GM12878 (cell line): ENCODE measurements at regions not wholly inside any gene's neighbourhood (a gene's known extent, or its start where the extent isn't known, plus 50 kb on each side); places are given as distances from the start of the nearest gene placed in this dataset.

Source experiments
- ATAC-seq: fragments of 200-7000 bp; cut with Tn5 transposase; 3 replicates; pipeline ENCODE4 v1.9.1; 2020; ENCODE audit warnings: mild to moderate bottlenecking, moderate library complexity
- BruUV-seq: library from RNA; stranded (reverse); fragments of 400-500 nt; replicated peaks from 2 replicates; lab custom pipeline; 2021; lab: Mats Ljungman, UMichigan
- CTCF ChIA-PET: fragments of 300-600 bp; sonication (Branson Sonifier 250); formaldehyde crosslinking; extraction: SDS; loops from one replicate; lab custom pipeline; 2021; ENCODE audit warnings: inconsistent platforms; lab: Yijun Ruan, JAX
- POLR2A ChIA-PET: fragments of 350-600 bp; formaldehyde crosslinking; extraction: SDS; loops from one replicate; lab custom pipeline; 2021; ENCODE audit warnings: inconsistent platforms; lab: Charles Lee
- RAD21 ChIA-PET: fragments of 300-600 bp; sonication (Branson Sonifier 250); formaldehyde crosslinking; loops from one replicate; lab custom pipeline; 2023; ENCODE audit warnings: antibody characterized with exemption; ENCODE audit not compliant: unreplicated experiment; lab: Charles Lee
- SMC1A ChIA-PET: fragments of 300-600 bp; sonication (Branson Sonifier 250); formaldehyde crosslinking; loops from one replicate; lab custom pipeline; 2023; ENCODE audit not compliant: unreplicated experiment, uncharacterized antibody; lab: Charles Lee
- DNase-seq: peaks from one replicate; pipeline ENCODE4 v3.0.0-alpha.2; 2011; ENCODE audit warnings: low read depth, low spot score
- FAIRE-seq: peaks from 3 replicates; lab custom pipeline; 2011; peaks lifted over from hg19 to GRCh38; lab: Jason Lieb, UNC
- H2AFZ ChIP-seq: 2 replicates; pipeline ENCODE4 v1.6.0; 2011; ENCODE audit warnings: low read depth, low read length, control low read depth; ENCODE audit not compliant: control insufficient read depth
- H3K27ac ChIP-seq: 2 replicates; pipeline ENCODE4 v1.5.1; 2011; ENCODE audit warnings: control low read depth; ENCODE audit not compliant: control insufficient read depth, insufficient read depth
- H3K27me3 ChIP-seq, 2 experiments: replicated peaks in 1 of 2; 2 replicates each; pipeline versions ENCODE4 v1.6.0 to v1.6.1; 2011; ENCODE audit warnings: low read length in 1 of 2; ENCODE audit not compliant: control insufficient read depth in 2 of 2, insufficient read depth in 2 of 2
- H3K36me3 ChIP-seq, 2 experiments: 2 replicates each; pipeline ENCODE4 v1.5.1; 2011; ENCODE audit warnings: low read length in 1 of 2; ENCODE audit not compliant: control insufficient read depth in 2 of 2, insufficient read depth in 2 of 2
- H3K4me1 ChIP-seq: 2 replicates; pipeline ENCODE4 v1.6.1; 2011; ENCODE audit warnings: mild to moderate bottlenecking, low read length, moderate library complexity, mixed read lengths; ENCODE audit not compliant: control insufficient read depth, insufficient read depth
- H3K4me2 ChIP-seq: 2 replicates; pipeline ENCODE4 v1.6.0; 2011; ENCODE audit warnings: control low read depth; ENCODE audit not compliant: control insufficient read depth, insufficient read depth
- H3K4me3 ChIP-seq: fragments of 200-600 bp; sonication (generic); 2 replicates; pipeline ENCODE4 v1.5.1; 2016
- H3K79me2 ChIP-seq: 2 replicates; pipeline ENCODE4 v1.6.0; 2011; ENCODE audit warnings: low read length; ENCODE audit not compliant: control insufficient read depth, insufficient read depth
- H3K9ac ChIP-seq: 2 replicates; pipeline ENCODE4 v1.8.0; 2011; ENCODE audit warnings: low read length, control low read depth, mixed read lengths; ENCODE audit not compliant: control insufficient read depth, insufficient read depth
- H3K9me3 ChIP-seq: replicated peaks from 3 replicates; pipeline ENCODE4 v1.5.1; 2011; ENCODE audit warnings: mild to moderate bottlenecking, low read length; ENCODE audit not compliant: control insufficient read depth, insufficient read depth
- H4K20me1 ChIP-seq: 2 replicates; pipeline ENCODE4 v1.6.0; 2011; ENCODE audit not compliant: control insufficient read depth, insufficient read depth
- HSF1 ChIP-seq: fragments of 150-350 bp; IDR thresholded peaks from 2 replicates; pipeline ENCODE4 v1.6.1; 2014; ENCODE audit warnings: mild to moderate bottlenecking, low read depth, low read length
- IRF5 ChIP-seq: fragments of 450-650 bp; IDR thresholded peaks from 2 replicates; pipeline ENCODE4 v1.6.1; 2017; ENCODE audit warnings: borderline replicate concordance
- NR2C2 ChIP-seq: IDR thresholded peaks from 2 replicates; pipeline ENCODE4 v1.6.1; 2011; ENCODE audit warnings: borderline replicate concordance, low read depth; ENCODE audit not compliant: control insufficient read depth, insufficient read length
- PAX8 ChIP-seq: fragments of 450-650 bp; IDR thresholded peaks from 2 replicates; pipeline ENCODE4 v1.6.1; 2017; ENCODE audit warnings: mild to moderate bottlenecking, moderate library complexity
- SMAD5 ChIP-seq: IDR thresholded peaks from 2 replicates; pipeline ENCODE4 v1.6.1; 2016; ENCODE audit warnings: antibody characterized with exemption, low read depth
- STAT3 ChIP-seq: IDR thresholded peaks from 2 replicates; pipeline ENCODE4 v1.6.1; 2011; ENCODE audit warnings: low read depth, low read length, improper control_type of control experiment
- WGBS: methylation state at CpG from one replicate; pipeline ENCODE4 v1.1.6; 2016; ENCODE audit warnings: low lambda C conversion rate; ENCODE audit not compliant: insufficient replicate concordance, insufficient coverage; ENCODE audit errors: missing lambda C conversion rate; 5-methylcytosine and 5-hydroxymethylcytosine counted together
- in situ Hi-C: fragments of 300-500 bp; cut with MboI; formaldehyde crosslinking; loops from 9 replicates; pipeline ENCODE4 v1.14.3; 2018; ENCODE audit warnings: mixed read lengths
- intact Hi-C: fragments of 100-400 bp; cut with micrococcal nuclease; formaldehyde crosslinking; loops from one replicate; pipeline ENCODE4 v1.14.2; 2022; ENCODE audit not compliant: unreplicated experiment

- ATAC-seq: no peak
- H3K27ac ChIP-seq: no peak overlapping the region
- RAD21 ChIA-PET: no interaction called here
- SMC1A ChIA-PET: no interaction called here
- H3K4me1 ChIP-seq: no peaks in the 10 kb centered on the region
- intact Hi-C loops: no loop called here
- no peak overlapping the region for H2AFZ ChIP-seq
- no peak overlapping the region for H3K9ac ChIP-seq
- BruUV-seq: no TSS peak
- CTCF ChIA-PET: no interaction called here
- H3K79me2 ChIP-seq: no peaks in the 10 kb centered on the region
- 82% methylated on average over 1 of the region's 1 CpG for WGBS
- no peaks in the 10 kb centered on the region for H4K20me1 ChIP-seq
- no peak overlapping the region for H3K4me3 ChIP-seq
- TF ChIP-seq STAT3: no peak
- TF ChIP-seq NR2C2: no peak
- no peak for TF ChIP-seq SMAD5
- TF ChIP-seq PAX8: no peak
- no peak for TF ChIP-seq HSF1
- no peak for TF ChIP-seq IRF5
- in situ Hi-C loops: no loop called here
- FAIRE-seq: no peak
- no peak for DNase-seq
- POLR2A ChIA-PET: no interaction called here
- no peaks in the 10 kb centered on the region for H3K27me3 ChIP-seq
- H3K4me2 ChIP-seq: no peak overlapping the region
- no peaks in the 10 kb centered on the region for H3K36me3 ChIP-seq
- no peaks in the 10 kb centered on the region for H3K9me3 ChIP-seq
Observed at GRCh38 chr7:33850768-33851167, 54.6 kb upstream of the BMPER start.
